GM10266 (cell line): ENCODE measurements at regions not wholly inside any gene's neighbourhood (a gene's known extent, or its start where the extent isn't known, plus 50 kb on each side); places are given as distances from the start of the nearest gene placed in this dataset.
"Not testable (repeated sequence)": the region's sequence is repeated elsewhere in the genome, so short reads cannot be mapped to it uniquely, and the experiment has no call there.

Experiments
- DNase-seq: peaks from one replicate; pipeline ENCODE4 v3.0.0; 2012; ENCODE audit errors: extremely low spot score
- TF ChIP-seq, protein P1 (sequence below): IDR thresholded peaks from 2 replicates; pipeline ENCODE4 v1.5.1; 2012; ENCODE audit warnings: mild to moderate bottlenecking, low read depth; ENCODE audit not compliant: control insufficient read depth, insufficient read depth; ENCODE audit errors: missing control alignments

GRCh38 chr4:45442466-45442865 is 681.4 kb downstream of the GABRG1 start:
- no peak for DNase-seq
- TF ChIP-seq, protein P1, sequence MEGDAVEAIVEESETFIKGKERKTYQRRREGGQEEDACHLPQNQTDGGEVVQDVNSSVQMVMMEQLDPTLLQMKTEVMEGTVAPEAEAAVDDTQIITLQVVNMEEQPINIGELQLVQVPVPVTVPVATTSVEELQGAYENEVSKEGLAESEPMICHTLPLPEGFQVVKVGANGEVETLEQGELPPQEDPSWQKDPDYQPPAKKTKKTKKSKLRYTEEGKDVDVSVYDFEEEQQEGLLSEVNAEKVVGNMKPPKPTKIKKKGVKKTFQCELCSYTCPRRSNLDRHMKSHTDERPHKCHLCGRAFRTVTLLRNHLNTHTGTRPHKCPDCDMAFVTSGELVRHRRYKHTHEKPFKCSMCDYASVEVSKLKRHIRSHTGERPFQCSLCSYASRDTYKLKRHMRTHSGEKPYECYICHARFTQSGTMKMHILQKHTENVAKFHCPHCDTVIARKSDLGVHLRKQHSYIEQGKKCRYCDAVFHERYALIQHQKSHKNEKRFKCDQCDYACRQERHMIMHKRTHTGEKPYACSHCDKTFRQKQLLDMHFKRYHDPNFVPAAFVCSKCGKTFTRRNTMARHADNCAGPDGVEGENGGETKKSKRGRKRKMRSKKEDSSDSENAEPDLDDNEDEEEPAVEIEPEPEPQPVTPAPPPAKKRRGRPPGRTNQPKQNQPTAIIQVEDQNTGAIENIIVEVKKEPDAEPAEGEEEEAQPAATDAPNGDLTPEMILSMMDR: peak; percentile 21

DNA sequence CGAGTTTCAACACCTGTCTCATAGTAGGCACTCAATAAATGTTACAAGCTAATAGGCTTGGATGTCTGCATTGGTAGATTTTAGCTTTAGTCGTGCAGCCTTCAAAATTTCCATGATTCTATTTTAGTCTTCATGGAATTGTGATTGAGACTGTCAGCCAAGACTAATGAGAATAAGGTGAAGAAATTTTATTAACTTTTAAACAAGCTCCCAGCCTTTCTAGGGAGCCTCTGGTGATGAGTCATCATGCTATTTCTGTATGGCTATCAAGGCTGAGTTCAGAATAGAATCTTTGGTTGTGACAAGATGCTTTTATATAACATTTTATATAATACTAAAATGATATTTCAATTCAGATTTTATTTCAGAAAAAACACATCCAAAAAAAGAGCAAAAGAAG is 685.8 kb downstream of the GABRG1 start:
- TF ChIP-seq, protein P1: no peak
- no peak for DNase-seq

GRCh38 chr4:45437381-45437780 is 686.5 kb downstream of the GABRG1 start:
- no peak for DNase-seq
- TF ChIP-seq, protein P1: no peak

- DNase-seq: no peak
- TF ChIP-seq, protein P1: no peak
Measured at GRCh38 chr4:45425135-45425534, 698.7 kb downstream of the GABRG1 start.

GRCh38 chr4:45423896-45424295 is 697.5 kb upstream of the GNPDA2 start:
- DNase-seq: no peak

GRCh38 chr4:45420091-45420674 is 693.8 kb upstream of the GNPDA2 start:
- DNase-seq: not testable (repeated sequence)

More at GRCh38 chr4:45423896-45424295, 697.5 kb upstream of the GNPDA2 start:
- TF ChIP-seq, protein P1: no peak

GRCh38 chr4:45410701-45411210 is 684.4 kb upstream of the GNPDA2 start:
- no peak for DNase-seq
- TF ChIP-seq, protein P1: no peak

- TF ChIP-seq, protein P1: no peak
- DNase-seq: no peak
Measured at GRCh38 chr4:45409536-45409935, 683.2 kb upstream of the GNPDA2 start.
